Left lobe of liver (tissue), 2 donors: ENCODE measurements at regions not wholly inside any gene's neighbourhood (a gene's known extent, or its start where the extent isn't known, plus 50 kb on each side); places are given as distances from the start of the nearest gene placed in this dataset.
A peak's percentile ranks its signal among the peaks of the same experiment; 100 is the strongest.
"Not testable (repeated sequence)": the region's sequence is repeated elsewhere in the genome, so short reads cannot be mapped to it uniquely, and the experiment has no call there.

Experiments used
- ATAC-seq: fragments of 200-7000 bp; cut with Tn5 transposase; one replicate; pipeline ENCODE4 v1.9.1; 2020; ENCODE audit warnings: mild to moderate bottlenecking, moderate library complexity
- DNase-seq: peaks from one replicate; pipeline ENCODE4 v3.0.0-alpha.2; 2020; ENCODE audit warnings: low spot score
- donor health status: DM: no; HTN: no; CAD: no; lungs with moderate emphysema.
- donor health status: DM: no; HTN: yes; CAD: no.

- no peak for ATAC-seq
- no peak for DNase-seq
Measured at GRCh38 chr6:6861995-6862394, 245.8 kb upstream of the RREB1 start.

DNA sequence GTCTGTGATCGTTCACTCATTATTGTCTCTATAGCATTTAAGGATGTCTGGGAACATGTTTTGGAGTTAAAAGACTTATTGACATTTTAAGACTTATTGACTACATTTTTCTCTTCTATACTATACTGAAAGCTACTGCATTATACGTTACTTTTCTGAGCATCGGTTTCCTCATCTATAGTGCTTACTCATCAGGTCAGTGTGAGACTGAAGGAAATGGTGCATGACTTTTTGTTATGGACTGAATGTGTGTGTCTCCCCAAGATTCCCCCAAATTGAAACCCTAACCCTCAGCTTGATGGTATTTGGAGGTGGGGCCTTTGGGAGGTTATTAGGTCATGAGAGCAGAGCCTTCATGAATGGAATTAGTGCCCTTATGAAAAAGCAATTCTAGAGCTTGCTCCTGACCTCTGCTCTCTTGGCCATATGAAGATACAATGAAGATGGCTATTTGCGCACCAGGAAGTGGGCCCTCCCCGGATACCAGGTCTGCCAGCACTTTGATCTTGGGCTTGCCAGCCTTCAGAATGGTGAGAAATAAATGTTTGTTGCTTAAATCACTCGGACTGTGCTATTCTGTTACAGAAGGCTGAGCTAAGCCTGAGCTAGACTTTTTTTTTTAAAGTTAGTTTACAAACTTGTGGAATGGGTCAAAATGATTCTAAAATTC lies 243.7 kb upstream of the RREB1 start:
- ATAC-seq, result no peak
- DNase-seq, result no peak

GRCh38 chr6:6865611-6866010 lies 242.2 kb upstream of the RREB1 start:
- DNase-seq (no peak), ATAC-seq (no peak)

- ATAC-seq, result no peak
- DNase-seq, result no peak
Measured at GRCh38 chr6:6866656-6867403, 240.9 kb upstream of the RREB1 start.

DNA sequence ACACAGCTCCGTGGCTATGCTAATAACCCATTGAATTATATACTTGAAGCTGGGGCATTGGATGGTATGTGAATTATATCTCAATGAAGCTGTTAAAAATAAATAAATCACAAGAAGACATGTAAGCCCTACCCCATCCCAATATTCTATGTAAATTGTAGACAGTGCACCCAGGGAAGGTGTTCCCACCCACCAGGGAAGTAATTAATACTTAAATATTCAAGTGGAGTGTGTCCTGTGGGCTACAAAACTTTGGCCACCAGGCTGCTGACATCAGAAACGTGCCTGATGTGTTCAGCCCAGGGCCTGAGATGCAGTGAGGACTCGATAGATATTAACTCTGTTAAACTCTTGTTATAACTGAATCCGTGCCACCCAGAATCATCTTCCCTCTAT lies 240.4 kb upstream of the RREB1 start:
- ATAC-seq (no peak), DNase-seq (no peak)

DNA sequence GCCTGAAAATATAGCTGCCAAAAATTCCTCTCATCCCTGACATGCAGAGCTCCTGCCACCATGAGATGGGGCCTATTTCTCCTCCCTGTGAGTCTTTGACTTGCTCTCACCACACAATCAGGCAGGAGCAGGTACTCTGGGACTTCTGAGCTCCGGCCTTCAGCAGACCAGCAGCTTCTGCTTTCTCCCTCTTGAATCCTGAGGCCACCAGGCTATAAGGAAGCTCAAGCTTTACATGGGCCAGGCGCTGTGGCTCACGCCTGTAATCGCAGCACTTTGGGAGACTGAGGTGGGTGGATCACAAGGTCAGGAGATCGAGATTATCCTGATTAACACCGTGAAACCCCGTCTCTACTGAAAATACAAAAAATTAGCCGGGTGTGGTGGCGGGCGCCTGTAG lies 238.7 kb upstream of the RREB1 start:
- ATAC-seq (no peak), DNase-seq (no peak)

- DNase-seq (no peak), ATAC-seq (no peak)
Measured at GRCh38 chr6:6870921-6871320, 236.8 kb upstream of the RREB1 start.

DNA sequence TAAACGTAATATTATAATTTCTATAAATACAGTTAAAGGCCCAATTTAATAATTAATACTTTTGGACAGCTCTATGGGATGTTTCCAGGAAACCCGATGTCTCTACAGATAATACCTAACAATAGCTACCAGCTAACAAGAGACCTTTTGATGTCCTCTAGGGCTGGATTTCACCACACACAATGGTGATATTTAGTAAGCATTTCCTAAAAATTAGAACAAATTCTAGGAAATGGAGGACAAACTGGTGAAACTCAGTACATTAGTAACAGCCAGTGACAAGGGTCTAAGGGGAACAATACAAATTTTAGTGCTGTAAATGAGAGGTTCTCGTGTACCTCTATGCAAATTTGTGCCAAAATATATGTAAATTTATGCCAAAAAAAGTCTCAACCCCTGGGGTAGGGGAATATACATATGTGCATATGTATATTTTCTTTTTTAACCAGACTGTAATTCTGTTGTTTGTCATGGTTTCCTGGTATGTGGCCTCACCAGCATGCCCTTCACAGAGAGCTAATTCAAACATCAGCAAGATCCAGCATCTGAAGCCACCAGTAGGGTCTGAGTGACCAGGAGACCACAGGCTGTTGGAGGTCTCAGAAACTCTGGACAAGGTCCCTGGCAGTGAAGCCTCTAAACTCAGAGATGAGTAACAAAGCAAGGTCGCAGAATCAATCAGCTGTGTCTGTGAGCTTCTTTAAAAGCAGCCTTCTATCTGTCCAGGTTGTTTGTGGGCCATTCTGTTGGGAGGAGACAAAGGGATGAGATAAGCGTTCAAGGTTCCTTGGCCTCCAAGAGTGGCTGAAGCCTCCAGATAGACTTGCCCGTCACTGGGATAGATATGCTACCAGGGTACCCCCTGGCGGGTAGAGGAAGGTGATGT lies 235.1 kb upstream of the RREB1 start:
- no peak for DNase-seq
- no peak for ATAC-seq

DNA sequence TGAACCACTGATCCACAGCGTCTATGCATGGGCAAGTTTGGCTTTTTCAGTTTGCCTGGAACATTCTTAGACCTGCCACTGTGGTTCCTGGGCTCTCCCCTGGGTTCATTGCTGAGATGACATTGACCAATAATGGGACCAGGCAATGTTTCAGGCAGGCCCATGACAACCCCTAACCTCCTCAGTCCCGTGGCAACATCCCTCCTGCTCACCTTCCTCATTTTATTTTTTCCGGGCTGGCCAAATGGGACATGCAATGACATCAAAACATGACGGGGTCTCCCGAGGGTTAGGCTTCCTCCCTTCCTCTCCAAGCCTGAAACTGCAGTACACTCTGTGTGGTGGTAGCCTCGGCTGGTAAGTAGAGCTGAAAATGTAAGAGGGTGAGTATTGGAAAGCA lies 234.0 kb upstream of the RREB1 start:
- ATAC-seq, result no peak
- no peak for DNase-seq

- no peak for DNase-seq
- no peak for ATAC-seq
Measured at GRCh38 chr6:6875818-6876470, 231.8 kb upstream of the RREB1 start.

GRCh38 chr6:6877792-6878191 lies 230.0 kb upstream of the RREB1 start:
- not testable (repeated sequence) for ATAC-seq, DNase-seq

DNA sequence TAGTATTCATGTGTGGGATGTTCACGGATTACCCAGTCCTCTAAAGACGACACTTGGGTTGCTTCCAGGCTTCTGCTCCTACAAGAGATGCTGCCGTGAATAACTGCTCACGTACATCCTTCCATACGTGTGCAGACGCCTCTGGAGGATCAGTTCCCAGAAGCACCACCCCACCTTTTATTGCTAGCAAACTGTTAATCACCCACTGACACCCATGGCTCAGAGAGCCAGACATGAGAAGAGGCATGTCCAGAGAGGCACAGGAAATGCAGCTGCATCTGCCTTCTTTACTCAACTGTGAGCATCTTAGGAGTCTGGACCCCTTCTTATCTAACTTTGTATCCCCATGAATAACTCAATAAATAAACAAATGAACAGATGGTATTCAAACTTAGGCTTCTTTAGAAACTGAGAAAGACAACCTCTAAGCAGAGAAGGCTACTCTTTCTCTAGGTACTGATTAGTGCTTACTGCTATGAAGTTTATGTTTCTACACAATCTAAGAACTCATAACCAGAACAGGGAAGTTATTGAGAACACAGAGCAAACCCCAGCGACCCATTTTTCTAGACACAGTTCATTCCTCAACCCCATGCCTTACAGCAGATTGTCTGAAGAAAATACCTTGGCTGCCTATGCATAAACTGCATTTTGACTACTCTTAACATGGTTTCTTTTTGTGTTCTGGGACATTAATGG lies 228.7 kb upstream of the RREB1 start:
- ATAC-seq (peak; percentile 19), DNase-seq (no peak)

DNA sequence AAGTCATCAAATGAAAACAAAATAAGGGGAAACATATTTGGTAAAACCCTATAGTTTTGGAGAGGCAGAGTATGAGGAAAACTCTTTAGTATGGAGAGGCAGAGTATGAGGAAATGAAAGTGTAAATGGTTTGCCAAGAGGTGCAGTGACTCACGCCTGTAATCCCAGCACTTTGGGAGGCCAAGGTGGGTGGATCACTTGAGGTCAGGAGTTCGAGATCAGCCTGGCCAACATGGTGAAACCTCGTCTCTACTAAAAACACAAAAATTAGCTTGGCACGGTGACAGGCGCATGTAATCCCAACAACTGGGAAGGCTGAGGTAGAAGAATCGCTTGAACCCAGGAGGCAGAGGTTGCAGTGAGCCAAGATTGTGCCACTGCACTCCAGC lies 228.2 kb upstream of the RREB1 start:
- ATAC-seq, result peak; percentile 40
- not testable (repeated sequence) for DNase-seq

GRCh38 chr6:6880745-6881437 lies 226.9 kb upstream of the RREB1 start:
- ATAC-seq (no peak), DNase-seq (no peak)

DNA sequence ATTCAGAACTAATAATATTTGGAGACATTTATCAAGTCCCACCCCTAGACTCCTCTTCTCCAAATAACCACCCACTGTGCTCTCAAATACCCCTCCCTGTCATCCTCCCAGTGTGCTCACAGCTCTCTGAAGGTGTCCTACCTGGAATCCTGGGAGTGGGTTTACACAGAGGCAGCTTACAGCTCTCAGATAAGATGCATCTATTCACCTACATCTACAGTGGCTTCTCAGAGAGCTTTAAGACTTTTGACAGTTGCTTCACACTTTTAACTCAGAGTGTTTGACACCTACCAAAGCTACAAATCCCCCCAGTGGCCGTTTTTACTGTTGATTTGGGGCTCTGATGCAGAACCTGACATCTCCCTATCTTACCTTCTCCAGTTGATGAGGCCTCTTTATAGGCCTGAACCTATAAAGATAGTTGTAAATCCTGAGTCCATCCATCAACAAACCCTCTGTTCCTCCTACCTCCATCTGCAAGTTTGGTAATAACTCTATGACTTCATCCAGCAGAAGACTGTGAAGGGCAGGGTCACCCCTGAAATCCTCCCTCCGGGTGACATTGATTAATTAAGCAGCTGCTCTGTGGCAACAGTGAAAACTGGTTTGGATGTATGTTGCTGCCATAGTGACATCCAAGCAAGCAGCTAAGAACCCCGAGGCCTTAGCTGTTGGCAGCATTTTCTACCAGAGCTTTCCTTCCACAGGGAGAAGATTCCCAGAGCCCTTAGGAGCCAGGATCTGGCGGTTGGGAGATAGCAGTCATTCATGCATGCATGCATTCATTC lies 226.1 kb upstream of the RREB1 start:
- no peak for DNase-seq
- no peak for ATAC-seq

DNA sequence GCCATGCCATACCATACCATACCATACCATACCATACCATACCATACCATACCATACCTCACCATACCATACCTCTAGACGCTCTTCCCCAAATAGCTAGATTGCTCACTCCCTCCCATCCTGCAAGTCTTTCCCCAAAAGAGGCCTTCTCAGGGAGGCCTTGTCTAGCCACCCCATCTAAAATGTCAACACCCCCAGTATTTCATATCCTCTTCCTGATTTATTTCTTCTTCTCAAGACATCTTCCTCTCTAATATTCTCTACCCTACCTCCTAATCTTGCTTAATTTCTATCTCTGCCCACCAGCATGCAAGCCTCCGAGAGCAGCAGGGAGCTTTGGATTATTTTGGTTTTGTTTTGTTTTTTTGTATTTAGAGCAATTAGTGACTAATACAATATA lies 225.2 kb upstream of the RREB1 start:
- ATAC-seq (no peak), DNase-seq (no peak)

DNA sequence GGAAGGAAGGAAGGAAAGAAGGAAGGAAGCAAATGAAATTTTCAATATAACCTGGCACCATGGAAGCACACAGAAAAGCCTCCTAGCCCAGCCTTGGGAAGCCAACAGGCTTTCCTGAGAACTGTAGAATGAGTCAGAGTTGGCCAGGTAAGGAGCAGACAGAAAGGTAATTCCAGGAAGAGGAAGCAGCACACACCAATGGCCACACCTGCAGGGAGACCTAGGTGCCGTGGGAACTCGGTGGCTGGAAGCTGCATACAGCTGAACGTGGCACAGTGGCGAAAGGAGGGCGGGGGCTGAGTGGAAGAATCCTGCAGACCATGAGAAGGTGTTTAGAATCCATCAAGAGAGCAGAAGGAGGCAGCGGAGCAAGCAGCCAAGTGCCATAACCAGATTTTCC lies 224.8 kb upstream of the RREB1 start:
- no peak for ATAC-seq
- no peak for DNase-seq

- no peak for ATAC-seq
- DNase-seq, result no peak
Measured at GRCh38 chr6:6884193-6884627, 223.6 kb upstream of the RREB1 start.

- ATAC-seq (no peak), DNase-seq (no peak)
Measured at GRCh38 chr6:6884916-6885315, 222.8 kb upstream of the RREB1 start.
